NCI-H1105 (cell line): ENCODE measurements at regions not wholly inside any gene's neighbourhood (a gene's known extent, or its start where the extent isn't known, plus 50 kb on each side); places are given as distances from the start of the nearest gene placed in this dataset.
"Not testable (repeated sequence)": the region's sequence is repeated elsewhere in the genome, so short reads cannot be mapped to it uniquely, and the experiment has no call there.

Experiments used
- DNase-seq: peaks from one replicate; lab custom pipeline; 2025; lab: John Stamatoyannopoulos, UW

GRCh38 chr4:126344472-126344871 is 1029.7 kb downstream of the FAT4 start:
- DNase-seq, result no peak

- no peak for DNase-seq
These were observed 1031.9 kb downstream of the FAT4 start for GRCh38 chr4:126346654-126347053.

GRCh38 chr4:126354784-126355183 is 1040.0 kb downstream of the FAT4 start:
- DNase-seq, result no peak

- no peak for DNase-seq
These were observed 1043.3 kb downstream of the FAT4 start for GRCh38 chr4:126358041-126358440.

- no peak for DNase-seq
These were observed 1046.5 kb downstream of the FAT4 start for GRCh38 chr4:126361287-126361686.

GRCh38 chr4:126364311-126364911 is 1049.7 kb downstream of the FAT4 start:
- no peak for DNase-seq

GRCh38 chr4:126369076-126369475 is 1054.3 kb downstream of the FAT4 start:
- no peak for DNase-seq

GRCh38 chr4:126372634-126373033 is 1057.9 kb downstream of the FAT4 start:
- DNase-seq, result no peak

- no peak for DNase-seq
These were observed 1060.8 kb downstream of the FAT4 start for GRCh38 chr4:126375462-126376054.

GRCh38 chr4:126385954-126386353 is 1071.2 kb downstream of the FAT4 start:
- no peak for DNase-seq

- DNase-seq, result no peak
These were observed 1071.8 kb downstream of the FAT4 start for GRCh38 chr4:126386512-126386911.

GRCh38 chr4:126395664-126396063 is 1080.9 kb downstream of the FAT4 start:
- no peak for DNase-seq

GRCh38 chr4:126396121-126396520 is 1081.4 kb downstream of the FAT4 start:
- DNase-seq, result no peak

GRCh38 chr4:126396703-126397102 is 1081.9 kb downstream of the FAT4 start:
- no peak for DNase-seq

- no peak for DNase-seq
These were observed 1089.8 kb downstream of the FAT4 start for GRCh38 chr4:126404549-126404948.

- no peak for DNase-seq
These were observed 1090.7 kb downstream of the FAT4 start for GRCh38 chr4:126405369-126405982.

GRCh38 chr4:126409746-126410145 is 1095.0 kb downstream of the FAT4 start:
- DNase-seq, result no peak

GRCh38 chr4:126411047-126411446 is 1096.3 kb downstream of the FAT4 start:
- no peak for DNase-seq

GRCh38 chr4:126412310-126412709 is 1097.6 kb downstream of the FAT4 start:
- DNase-seq, result not testable (repeated sequence)

GRCh38 chr4:126414741-126415140 is 1100.0 kb downstream of the FAT4 start:
- no peak for DNase-seq

GRCh38 chr4:126419266-126419665 is 1104.5 kb downstream of the FAT4 start:
- DNase-seq, result no peak

- DNase-seq, result no peak
These were observed 1113.1 kb downstream of the FAT4 start for GRCh38 chr4:126427853-126428252.

GRCh38 chr4:126431049-126431448 is 1116.3 kb downstream of the FAT4 start:
- no peak for DNase-seq

GRCh38 chr4:126435491-126435890 is 1120.7 kb downstream of the FAT4 start:
- DNase-seq, result no peak
